A673 (cell line): ENCODE measurements at regions not wholly inside any gene's neighbourhood (a gene's known extent, or its start where the extent isn't known, plus 50 kb on each side); places are given as distances from the start of the nearest gene placed in this dataset.

Experiments
- CTCF ChIP-seq: fragments of 300-800, 200-600 bp; sonication (generic); conservative IDR thresholded peaks from 2 replicates; pipeline ENCODE4 v1.5.1; 2017; ENCODE audit warnings: low read depth, mild to moderate bottlenecking, antibody characterized with exemption, low read length, moderate library complexity, mixed read lengths
- EZH2 ChIP-seq: fragments of 200-600 bp; sonication (generic); IDR thresholded peaks from 2 replicates; pipeline ENCODE4 v1.6.1; 2017; ENCODE audit warnings: borderline replicate concordance, low read depth, mild to moderate bottlenecking, mixed read lengths, antibody characterized with exemption, low read length; ENCODE audit not compliant: poor library complexity, severe bottlenecking

GRCh38 chr3:189457631-189458412, 173.4 kb upstream of the TP63 start:
- TF ChIP-seq CTCF (no peak), EZH2 (no peak)
